IPS-11a (cell line): ENCODE measurements at regions not wholly inside any gene's neighbourhood (a gene's known extent, or its start where the extent isn't known, plus 50 kb on each side); places are given as distances from the start of the nearest gene placed in this dataset.

Source experiments
- H3K4me3 ChIP-seq: one replicate; pipeline ENCODE4 v1.5.1; 2013; ENCODE audit warnings: low read depth, low read length, control low read depth

GRCh38 chr3:40847551-40847992 is 322.8 kb downstream of the ZNF621 start:
- no peak overlapping the region for H3K4me3 ChIP-seq

GRCh38 chr3:40848421-40848820 is 323.7 kb downstream of the ZNF621 start:
- H3K4me3 ChIP-seq: no peak overlapping the region

- H3K4me3 ChIP-seq: no peak overlapping the region
Observed at GRCh38 chr3:40850861-40851260, 326.1 kb downstream of the ZNF621 start.

GRCh38 chr3:40851836-40852235 is 327.1 kb downstream of the ZNF621 start:
- no peak overlapping the region for H3K4me3 ChIP-seq

- H3K4me3 ChIP-seq: no peak overlapping the region
Observed at GRCh38 chr3:40852712-40853111, 328.0 kb downstream of the ZNF621 start.

GRCh38 chr3:40853474-40853873 is 328.7 kb downstream of the ZNF621 start:
- H3K4me3 ChIP-seq: no peak overlapping the region

- H3K4me3 ChIP-seq: no peak overlapping the region
Observed at GRCh38 chr3:40855871-40856270, 331.1 kb downstream of the ZNF621 start.

GRCh38 chr3:40858364-40859115 is 333.8 kb downstream of the ZNF621 start:
- no peak overlapping the region for H3K4me3 ChIP-seq

- no peak overlapping the region for H3K4me3 ChIP-seq
Observed at GRCh38 chr3:40862946-40863345, 336.4 kb upstream of the CTNNB1 start.

GRCh38 chr3:40864146-40864782 is 335.0 kb upstream of the CTNNB1 start:
- no peak overlapping the region for H3K4me3 ChIP-seq

- no peak overlapping the region for H3K4me3 ChIP-seq
Observed at GRCh38 chr3:40864915-40865314, 334.4 kb upstream of the CTNNB1 start.

- no peak overlapping the region for H3K4me3 ChIP-seq
Observed at GRCh38 chr3:40867797-40868196, 331.5 kb upstream of the CTNNB1 start.

- no peak overlapping the region for H3K4me3 ChIP-seq
Observed at GRCh38 chr3:40869013-40869412, 330.3 kb upstream of the CTNNB1 start.

- no peak overlapping the region for H3K4me3 ChIP-seq
Observed at GRCh38 chr3:40869939-40870338, 329.4 kb upstream of the CTNNB1 start.

GRCh38 chr3:40871394-40871793 is 327.9 kb upstream of the CTNNB1 start:
- no peak overlapping the region for H3K4me3 ChIP-seq

GRCh38 chr3:40872258-40872920 is 326.9 kb upstream of the CTNNB1 start:
- no peak overlapping the region for H3K4me3 ChIP-seq

- no peak overlapping the region for H3K4me3 ChIP-seq
Observed at GRCh38 chr3:40873476-40873875, 325.8 kb upstream of the CTNNB1 start.

- H3K4me3 ChIP-seq: no peak overlapping the region
Observed at GRCh38 chr3:40873934-40874699, 325.2 kb upstream of the CTNNB1 start.

- no peak overlapping the region for H3K4me3 ChIP-seq
Observed at GRCh38 chr3:40875581-40875980, 323.7 kb upstream of the CTNNB1 start.

- H3K4me3 ChIP-seq: no peak overlapping the region
Observed at GRCh38 chr3:40876009-40876408, 323.3 kb upstream of the CTNNB1 start.

GRCh38 chr3:40876496-40876895 is 322.8 kb upstream of the CTNNB1 start:
- H3K4me3 ChIP-seq: no peak overlapping the region
